GM18873 (cell line): ENCODE measurements at regions not wholly inside any gene's neighbourhood (a gene's known extent, or its start where the extent isn't known, plus 50 kb on each side); places are given as distances from the start of the nearest gene placed in this dataset.

Experiments used
- ATAC-seq: cut with Tn5 transposase; IDR thresholded peaks from one replicate; pipeline ENCODE4 v1.9.1; 2021; ENCODE audit warnings: mild to moderate bottlenecking, moderate library complexity, moderate number of reproducible peaks; ENCODE audit not compliant: unreplicated experiment, low FRiP score

- ATAC-seq, result no peak
Measured at GRCh38 chr5:173385832-173386360, 57.7 kb upstream of the STC2 start.

GRCh38 chr5:173383711-173384110, 55.5 kb upstream of the STC2 start:
- ATAC-seq, result no peak

- no peak for ATAC-seq
Measured at GRCh38 chr5:173378727-173379126, 50.5 kb upstream of the STC2 start.
